COLO668 (cell line): ENCODE measurements at regions not wholly inside any gene's neighbourhood (a gene's known extent, or its start where the extent isn't known, plus 50 kb on each side); places are given as distances from the start of the nearest gene placed in this dataset.
"Not testable (repeated sequence)": the region's sequence is repeated elsewhere in the genome, so short reads cannot be mapped to it uniquely, and the experiment has no call there.

ENCODE experiments used
- DNase-seq: peaks from one replicate; lab custom pipeline; 2025; ENCODE audit not compliant: unreplicated experiment; lab: John Stamatoyannopoulos, UW

DNA sequence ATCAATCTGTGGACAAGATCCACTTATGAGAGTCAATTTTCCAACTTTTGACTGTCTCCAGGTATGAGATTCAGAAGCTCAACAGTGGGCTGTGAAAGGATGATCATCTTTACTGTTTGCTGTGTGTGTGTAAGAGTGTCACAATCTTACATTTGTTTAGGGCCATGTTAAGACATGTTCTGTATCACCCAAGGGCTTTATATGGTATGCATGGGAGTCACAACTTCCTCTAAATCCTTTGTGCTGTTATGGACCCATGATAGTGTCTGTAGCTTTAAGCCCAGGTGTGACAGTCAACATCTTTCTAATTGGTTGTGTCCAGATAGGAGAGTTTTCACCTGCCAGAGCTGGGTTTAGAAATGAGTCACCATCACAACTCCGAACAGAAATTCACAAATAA lies 70.2 kb downstream of the ZNF726 start:
- not testable (repeated sequence) for DNase-seq

GRCh38 chr19:23986623-23987022 lies 71.9 kb downstream of the ZNF726 start:
- no peak for DNase-seq

- peak; percentile 96 for DNase-seq
Observed at GRCh38 chr19:23991170-23991569, 76.5 kb downstream of the ZNF726 start.

- no peak for DNase-seq
Observed at GRCh38 chr19:23992348-23992747, 77.7 kb downstream of the ZNF726 start.

- DNase-seq, result no peak
Observed at GRCh38 chr19:23993440-23993839, 78.8 kb downstream of the ZNF726 start.

DNA sequence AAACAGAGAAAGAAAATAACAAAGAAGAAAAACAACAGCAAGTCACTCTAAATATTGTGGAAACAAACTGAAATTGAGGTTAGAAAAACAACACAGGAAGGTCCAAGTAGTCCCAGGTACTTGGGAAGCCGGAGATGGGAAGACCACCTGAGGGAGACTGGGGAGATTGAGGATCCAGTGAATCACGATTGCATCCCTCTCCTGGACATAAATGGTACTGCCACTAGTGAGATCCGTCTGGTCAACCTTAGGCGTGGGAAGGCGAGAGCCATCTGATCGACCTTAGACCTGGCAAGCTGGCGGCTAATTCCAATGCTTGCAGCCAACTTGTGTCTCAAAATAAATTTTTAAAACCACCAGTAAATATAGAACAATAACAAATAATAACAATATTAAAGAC lies 81.9 kb downstream of the ZNF726 start:
- DNase-seq, result peak; percentile 3

GRCh38 chr19:23998568-23998967 lies 83.9 kb downstream of the ZNF726 start:
- no peak for DNase-seq

- DNase-seq, result peak; percentile 84
Observed at GRCh38 chr19:23999821-24000610, 85.3 kb downstream of the ZNF726 start.

DNA sequence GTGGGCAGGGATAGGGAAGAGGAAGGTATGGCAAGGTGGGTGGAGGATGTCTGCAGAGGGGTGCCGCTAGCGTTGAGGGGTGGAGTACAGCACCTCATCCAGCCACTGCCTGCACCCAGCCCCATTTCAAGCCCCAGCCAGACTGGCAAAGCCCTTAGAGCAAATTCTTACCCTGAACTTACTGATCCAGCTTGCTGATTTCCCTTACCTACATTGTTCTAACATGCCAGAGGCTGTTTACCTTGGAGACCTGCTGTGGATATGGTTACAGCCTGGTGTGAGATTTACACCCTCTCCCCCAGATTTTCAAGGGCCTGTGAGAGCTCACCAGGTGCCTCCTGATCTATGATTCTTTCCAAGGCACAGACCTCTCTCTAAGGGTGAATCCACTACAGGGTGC lies 86.0 kb downstream of the ZNF726 start:
- DNase-seq, result peak; percentile 77

GRCh38 chr19:24002256-24002945 lies 84.6 kb upstream of the ZNF254 start:
- DNase-seq, result no peak

- no peak for DNase-seq
Observed at GRCh38 chr19:24003537-24003936, 83.5 kb upstream of the ZNF254 start.

- DNase-seq, result peak; percentile 32
Observed at GRCh38 chr19:24004166-24004565, 82.8 kb upstream of the ZNF254 start.

GRCh38 chr19:24029941-24030636 lies 56.9 kb upstream of the ZNF254 start:
- peak; percentile 66 for DNase-seq

GRCh38 chr19:24032651-24033050 lies 54.3 kb upstream of the ZNF254 start:
- no peak for DNase-seq

DNA sequence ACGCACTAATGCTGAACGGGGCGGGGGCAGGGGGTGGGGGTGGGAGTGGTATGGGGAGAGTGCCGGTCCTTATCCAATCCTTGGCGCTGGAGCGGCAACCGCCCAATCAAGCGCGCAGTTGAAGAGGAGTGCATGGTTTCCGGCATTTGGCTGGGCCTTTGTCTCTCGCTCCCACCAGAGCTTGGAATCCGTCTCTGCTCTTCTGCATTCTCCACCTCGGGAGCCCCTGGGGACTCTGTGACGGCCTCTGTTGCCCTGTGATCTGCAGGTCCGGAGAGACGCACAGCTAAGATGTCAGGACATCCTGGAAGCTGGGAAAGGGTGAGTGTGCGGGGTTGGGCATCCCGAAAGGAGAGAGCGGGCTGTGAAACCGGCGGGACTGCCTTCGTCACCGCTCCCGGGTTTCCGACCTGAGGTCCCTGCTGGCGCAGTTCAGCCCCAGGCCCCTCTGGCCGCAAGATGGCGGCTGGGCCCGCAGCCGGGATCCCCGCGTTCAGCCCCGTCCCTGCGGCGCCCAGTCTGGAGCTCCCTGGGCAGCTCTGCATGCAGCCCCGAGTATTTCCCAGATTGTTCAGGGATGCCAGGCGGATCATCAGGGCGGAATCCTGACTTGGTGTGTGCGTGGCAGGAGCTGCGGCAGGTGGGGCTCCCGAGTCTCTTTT lies 53.6 kb upstream of the ZNF254 start:
- DNase-seq, result peak; percentile 89

GRCh38 chr19:24033963-24034342 lies 53.0 kb upstream of the ZNF254 start:
- peak; percentile 44 for DNase-seq

GRCh38 chr19:24035261-24035880 lies 51.6 kb upstream of the ZNF254 start:
- not testable (repeated sequence) for DNase-seq
